ENCODE measurements at regions not wholly inside any gene's neighbourhood (a gene's known extent, or its start where the extent isn't known, plus 50 kb on each side); places are given as distances from the start of the nearest gene placed in this dataset.

DNA sequence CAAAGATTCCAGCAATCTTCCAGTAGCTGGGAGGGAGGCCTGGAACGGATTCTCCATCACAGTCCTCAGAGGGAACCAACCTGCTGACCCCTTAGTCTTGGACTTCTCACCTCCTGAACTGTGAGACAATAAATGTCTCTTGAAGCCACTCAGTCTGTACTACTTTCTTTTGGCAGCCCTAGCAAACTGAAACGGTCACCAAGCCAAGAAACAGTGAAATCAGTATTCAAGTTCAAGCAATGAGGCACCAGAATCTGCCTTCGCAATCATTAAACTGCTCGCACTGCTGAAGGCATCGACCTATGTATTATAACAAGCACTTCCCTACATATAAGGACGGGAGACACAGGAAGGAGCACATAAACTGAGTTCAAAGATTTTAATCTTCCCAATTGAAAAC is 120.6 kb upstream of the PUM3 start:
- TF ChIP-seq POLR2AphosphoS5 (IDR thresholded peaks at IDR 0.05; ENCODE audit: low read depth, low read length) (no peak), TCF12 (IDR thresholded peaks at IDR 0.05) (no peak), EP300 (IDR thresholded peaks at IDR 0.05; ENCODE audit: borderline replicate concordance in 1 of 2, low read depth in 1 of 2, low read length in 1 of 2) (no peak), RCOR1 (IDR thresholded peaks at IDR 0.05; ENCODE audit: low read length) (no peak), EZH2phosphoT487 (IDR thresholded peaks at IDR 0.05; ENCODE audit: borderline replicate concordance, low read depth) (no peak)
- TF ChIP-seq, protein P1, sequence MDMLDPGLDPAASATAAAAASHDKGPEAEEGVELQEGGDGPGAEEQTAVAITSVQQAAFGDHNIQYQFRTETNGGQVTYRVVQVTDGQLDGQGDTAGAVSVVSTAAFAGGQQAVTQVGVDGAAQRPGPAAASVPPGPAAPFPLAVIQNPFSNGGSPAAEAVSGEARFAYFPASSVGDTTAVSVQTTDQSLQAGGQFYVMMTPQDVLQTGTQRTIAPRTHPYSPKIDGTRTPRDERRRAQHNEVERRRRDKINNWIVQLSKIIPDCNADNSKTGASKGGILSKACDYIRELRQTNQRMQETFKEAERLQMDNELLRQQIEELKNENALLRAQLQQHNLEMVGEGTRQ (IDR thresholded peaks at IDR 0.05; ENCODE audit: borderline replicate concordance, low read depth, low read length): no peak
- TF ChIP-seq, protein P2, sequence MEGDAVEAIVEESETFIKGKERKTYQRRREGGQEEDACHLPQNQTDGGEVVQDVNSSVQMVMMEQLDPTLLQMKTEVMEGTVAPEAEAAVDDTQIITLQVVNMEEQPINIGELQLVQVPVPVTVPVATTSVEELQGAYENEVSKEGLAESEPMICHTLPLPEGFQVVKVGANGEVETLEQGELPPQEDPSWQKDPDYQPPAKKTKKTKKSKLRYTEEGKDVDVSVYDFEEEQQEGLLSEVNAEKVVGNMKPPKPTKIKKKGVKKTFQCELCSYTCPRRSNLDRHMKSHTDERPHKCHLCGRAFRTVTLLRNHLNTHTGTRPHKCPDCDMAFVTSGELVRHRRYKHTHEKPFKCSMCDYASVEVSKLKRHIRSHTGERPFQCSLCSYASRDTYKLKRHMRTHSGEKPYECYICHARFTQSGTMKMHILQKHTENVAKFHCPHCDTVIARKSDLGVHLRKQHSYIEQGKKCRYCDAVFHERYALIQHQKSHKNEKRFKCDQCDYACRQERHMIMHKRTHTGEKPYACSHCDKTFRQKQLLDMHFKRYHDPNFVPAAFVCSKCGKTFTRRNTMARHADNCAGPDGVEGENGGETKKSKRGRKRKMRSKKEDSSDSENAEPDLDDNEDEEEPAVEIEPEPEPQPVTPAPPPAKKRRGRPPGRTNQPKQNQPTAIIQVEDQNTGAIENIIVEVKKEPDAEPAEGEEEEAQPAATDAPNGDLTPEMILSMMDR (IDR thresholded peaks at IDR 0.05): no peak

Data from SK-N-SH (cell line).